ENCODE measurements at regions not wholly inside any gene's neighbourhood (a gene's known extent, or its start where the extent isn't known, plus 50 kb on each side); places are given as distances from the start of the nearest gene placed in this dataset.

DNA sequence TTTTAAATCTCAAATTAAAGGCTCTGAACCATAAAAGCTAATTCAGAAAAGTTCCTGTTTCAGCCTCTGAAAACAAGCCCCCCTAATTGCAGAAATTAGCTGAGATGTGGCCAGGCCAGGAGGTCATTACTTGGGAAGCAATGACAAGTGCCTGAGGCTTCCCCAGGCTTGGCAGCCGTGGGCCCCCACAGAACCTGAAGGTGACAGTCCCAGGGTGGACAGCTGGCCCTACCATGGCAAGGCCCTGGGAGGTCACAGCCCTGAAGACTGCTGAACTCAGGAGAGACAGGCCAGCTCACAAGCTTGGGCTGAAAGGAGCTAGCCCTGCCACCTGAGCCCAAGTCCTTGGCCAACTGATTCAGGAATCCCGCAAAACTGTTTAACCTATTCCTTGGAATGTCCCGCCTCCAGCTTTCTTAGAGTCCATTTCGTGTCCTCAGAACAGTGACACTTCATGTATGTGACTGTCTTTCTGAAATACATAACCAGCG is 54.3 kb upstream of the PKDCC start:
- TF ChIP-seq POLR2A (IDR thresholded peaks at IDR 0.05) = no peak
- TF ChIP-seq CTCF (IDR thresholded peaks at IDR 0.05) = no peak
- no peak for TF ChIP-seq EP300 (IDR thresholded peaks at IDR 0.05)
